GM12891 (cell line): ENCODE measurements at regions not wholly inside any gene's neighbourhood (a gene's known extent, or its start where the extent isn't known, plus 50 kb on each side); places are given as distances from the start of the nearest gene placed in this dataset.
"Not testable (repeated sequence)": the region's sequence is repeated elsewhere in the genome, so short reads cannot be mapped to it uniquely, and the experiment has no call there.

Experiments used
- PAX5 ChIP-seq: IDR thresholded peaks from 2 replicates; pipeline ENCODE4 v1.6.1; 2011; ENCODE audit warnings: low read length, moderate library complexity, mild to moderate bottlenecking; ENCODE audit not compliant: insufficient read depth, severe bottlenecking
- POLR2AphosphoS5 ChIP-seq: IDR thresholded peaks from 2 replicates; pipeline ENCODE4 v1.6.1; 2011; ENCODE audit warnings: low read depth, low read length, control low read depth
- SPI1 ChIP-seq: IDR thresholded peaks from 2 replicates; pipeline ENCODE4 v1.6.1; 2011; ENCODE audit warnings: low read depth, low read length, control low read depth

DNA sequence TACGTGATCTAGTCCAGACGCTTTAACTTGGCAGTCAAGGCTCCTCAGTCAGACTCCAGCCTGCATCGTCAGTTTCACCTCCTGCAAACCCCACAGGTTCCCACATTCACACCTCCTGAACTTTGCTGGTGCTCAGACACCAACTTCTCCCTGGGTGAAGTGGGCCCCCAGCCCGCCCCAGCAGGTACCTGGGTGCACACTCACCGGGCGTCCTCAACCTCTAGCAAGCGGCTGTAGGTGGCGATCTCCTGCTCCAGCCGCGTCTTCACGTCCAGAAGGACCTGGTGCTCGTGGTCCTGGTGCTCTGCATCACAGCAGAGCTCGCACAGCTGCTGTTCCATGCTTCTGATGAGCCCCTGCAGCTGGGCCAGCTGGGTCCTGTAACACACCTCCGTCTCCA, 122.9 kb downstream of the TNFRSF13B start:
- not testable (repeated sequence) for TF ChIP-seq SPI1, POLR2AphosphoS5, PAX5
